ENCODE measurements at regions not wholly inside any gene's neighbourhood (a gene's known extent, or its start where the extent isn't known, plus 50 kb on each side); places are given as distances from the start of the nearest gene placed in this dataset.
"Not testable (repeated sequence)": the region's sequence is repeated elsewhere in the genome, so short reads cannot be mapped to it uniquely, and the experiment has no call there.

- H3K4me3 Mint-ChIP-seq; H3K4me1 Mint-ChIP-seq (ENCODE audit: low read depth); H3K27ac Mint-ChIP-seq; H3K9me3 Mint-ChIP-seq; H3K27me3 Mint-ChIP-seq; H3K36me3 Mint-ChIP-seq (ENCODE audit: low read depth): not testable (repeated sequence)
These were observed 814.8 kb downstream of the SEMA5A start for GRCh38 chr5:8731110-8731509.

GRCh38 chr5:8740595-8740994 is 805.3 kb downstream of the SEMA5A start:
- Mint-ChIP-seq H3K27me3 (no peaks in the 10 kb centered on the region), H3K9me3 (no peaks in the 10 kb centered on the region), H3K36me3 (ENCODE audit: low read depth) (no peaks in the 10 kb centered on the region), H3K4me3 (no peak overlapping the region), H3K27ac (no peak overlapping the region), H3K4me1 (ENCODE audit: low read depth) (no peaks in the 10 kb centered on the region)

- no peaks in the 10 kb centered on the region for H3K4me1 Mint-ChIP-seq (ENCODE audit: low read depth)
- no peaks in the 10 kb centered on the region for H3K27me3 Mint-ChIP-seq
- H3K9me3 Mint-ChIP-seq: peaks cover 7% of the 10 kb centered on the region
- H3K4me3 Mint-ChIP-seq: no peak overlapping the region
- no peak overlapping the region for H3K27ac Mint-ChIP-seq
- H3K36me3 Mint-ChIP-seq (ENCODE audit: low read depth): no peaks in the 10 kb centered on the region
These were observed 796.3 kb downstream of the SEMA5A start for GRCh38 chr5:8749556-8749955.

GRCh38 chr5:8750100-8750499 is 795.8 kb downstream of the SEMA5A start:
- H3K27ac Mint-ChIP-seq: no peak overlapping the region
- peaks cover 7% of the 10 kb centered on the region for H3K9me3 Mint-ChIP-seq
- no peak overlapping the region for H3K4me3 Mint-ChIP-seq
- no peaks in the 10 kb centered on the region for H3K36me3 Mint-ChIP-seq (ENCODE audit: low read depth)
- H3K4me1 Mint-ChIP-seq (ENCODE audit: low read depth): no peaks in the 10 kb centered on the region
- no peaks in the 10 kb centered on the region for H3K27me3 Mint-ChIP-seq

GRCh38 chr5:8751971-8752370 is 793.9 kb downstream of the SEMA5A start:
- no peaks in the 10 kb centered on the region for H3K4me1 Mint-ChIP-seq (ENCODE audit: low read depth)
- H3K9me3 Mint-ChIP-seq: peaks cover 13% of the 10 kb centered on the region
- H3K36me3 Mint-ChIP-seq (ENCODE audit: low read depth): no peaks in the 10 kb centered on the region
- H3K27ac Mint-ChIP-seq: no peak overlapping the region
- H3K4me3 Mint-ChIP-seq: no peak overlapping the region
- H3K27me3 Mint-ChIP-seq: no peaks in the 10 kb centered on the region

GRCh38 chr5:8752595-8752994 is 793.3 kb downstream of the SEMA5A start:
- Mint-ChIP-seq H3K4me3 (no peak overlapping the region), H3K27ac (no peak overlapping the region), H3K9me3 (peaks cover 16% of the 10 kb centered on the region)

GRCh38 chr5:8756498-8757084 is 789.3 kb downstream of the SEMA5A start:
- Mint-ChIP-seq H3K27me3 (no peaks in the 10 kb centered on the region), H3K27ac (no peak overlapping the region), H3K9me3 (peaks cover 10% of the 10 kb centered on the region), H3K36me3 (ENCODE audit: low read depth) (no peaks in the 10 kb centered on the region), H3K4me3 (no peak overlapping the region), H3K4me1 (ENCODE audit: low read depth) (no peaks in the 10 kb centered on the region)

More at GRCh38 chr5:8752595-8752994, 793.3 kb downstream of the SEMA5A start:
- Mint-ChIP-seq H3K4me1 (ENCODE audit: low read depth) (no peaks in the 10 kb centered on the region), H3K36me3 (ENCODE audit: low read depth) (no peaks in the 10 kb centered on the region), H3K27me3 (no peaks in the 10 kb centered on the region)

GRCh38 chr5:8765886-8766285 is 780.0 kb downstream of the SEMA5A start:
- Mint-ChIP-seq H3K9me3 (no peaks in the 10 kb centered on the region), H3K36me3 (ENCODE audit: low read depth) (no peaks in the 10 kb centered on the region), H3K4me3 (no peak overlapping the region), H3K4me1 (ENCODE audit: low read depth) (no peaks in the 10 kb centered on the region), H3K27me3 (no peaks in the 10 kb centered on the region), H3K27ac (no peak overlapping the region)

GRCh38 chr5:8766448-8766847 is 779.4 kb downstream of the SEMA5A start:
- H3K27me3 Mint-ChIP-seq: no peaks in the 10 kb centered on the region
- no peaks in the 10 kb centered on the region for H3K9me3 Mint-ChIP-seq
- no peaks in the 10 kb centered on the region for H3K4me1 Mint-ChIP-seq (ENCODE audit: low read depth)
- no peaks in the 10 kb centered on the region for H3K36me3 Mint-ChIP-seq (ENCODE audit: low read depth)
- no peak overlapping the region for H3K27ac Mint-ChIP-seq
- no peak overlapping the region for H3K4me3 Mint-ChIP-seq

GRCh38 chr5:8767111-8767510 is 778.8 kb downstream of the SEMA5A start:
- H3K9me3 Mint-ChIP-seq: no peaks in the 10 kb centered on the region
- H3K27me3 Mint-ChIP-seq: no peaks in the 10 kb centered on the region
- no peaks in the 10 kb centered on the region for H3K4me1 Mint-ChIP-seq (ENCODE audit: low read depth)
- H3K4me3 Mint-ChIP-seq: no peak overlapping the region
- no peaks in the 10 kb centered on the region for H3K36me3 Mint-ChIP-seq (ENCODE audit: low read depth)
- H3K27ac Mint-ChIP-seq: no peak overlapping the region

- Mint-ChIP-seq H3K27me3 (no peaks in the 10 kb centered on the region), H3K4me1 (ENCODE audit: low read depth) (no peaks in the 10 kb centered on the region), H3K9me3 (no peaks in the 10 kb centered on the region)
These were observed 778.1 kb downstream of the SEMA5A start for GRCh38 chr5:8767746-8768145.

GRCh38 chr5:8769631-8770030 is 776.2 kb downstream of the SEMA5A start:
- Mint-ChIP-seq H3K27me3 (no peaks in the 10 kb centered on the region), H3K27ac (no peak overlapping the region), H3K4me3 (no peak overlapping the region), H3K36me3 (ENCODE audit: low read depth) (no peaks in the 10 kb centered on the region), H3K9me3 (no peaks in the 10 kb centered on the region), H3K4me1 (ENCODE audit: low read depth) (no peaks in the 10 kb centered on the region)

More at GRCh38 chr5:8767746-8768145, 778.1 kb downstream of the SEMA5A start:
- Mint-ChIP-seq H3K27ac (no peak overlapping the region), H3K36me3 (ENCODE audit: low read depth) (no peaks in the 10 kb centered on the region), H3K4me3 (no peak overlapping the region)

GRCh38 chr5:8770431-8770830 is 775.4 kb downstream of the SEMA5A start:
- Mint-ChIP-seq H3K9me3 (no peaks in the 10 kb centered on the region), H3K36me3 (ENCODE audit: low read depth) (no peaks in the 10 kb centered on the region), H3K4me1 (ENCODE audit: low read depth) (no peaks in the 10 kb centered on the region), H3K4me3 (no peak overlapping the region), H3K27ac (no peak overlapping the region), H3K27me3 (no peaks in the 10 kb centered on the region)

- Mint-ChIP-seq H3K36me3 (ENCODE audit: low read depth) (no peaks in the 10 kb centered on the region), H3K27ac (no peak overlapping the region), H3K4me1 (ENCODE audit: low read depth) (no peaks in the 10 kb centered on the region), H3K27me3 (no peaks in the 10 kb centered on the region), H3K9me3 (peaks cover 6% of the 10 kb centered on the region), H3K4me3 (no peak overlapping the region)
These were observed 772.7 kb downstream of the SEMA5A start for GRCh38 chr5:8773046-8773615.

- no peaks in the 10 kb centered on the region for H3K36me3 Mint-ChIP-seq (ENCODE audit: low read depth)
- no peaks in the 10 kb centered on the region for H3K27me3 Mint-ChIP-seq
- H3K4me3 Mint-ChIP-seq: no peak overlapping the region
- H3K9me3 Mint-ChIP-seq: peaks cover 27% of the 10 kb centered on the region
- no peaks in the 10 kb centered on the region for H3K4me1 Mint-ChIP-seq (ENCODE audit: low read depth)
- H3K27ac Mint-ChIP-seq: no peak overlapping the region
These were observed 761.2 kb downstream of the SEMA5A start for GRCh38 chr5:8784692-8785091.

GRCh38 chr5:8788246-8788645 is 757.6 kb downstream of the SEMA5A start:
- Mint-ChIP-seq H3K27me3 (no peaks in the 10 kb centered on the region), H3K4me1 (ENCODE audit: low read depth) (no peaks in the 10 kb centered on the region), H3K36me3 (ENCODE audit: low read depth) (no peaks in the 10 kb centered on the region), H3K4me3 (no peak overlapping the region), H3K9me3 (peaks cover 20% of the 10 kb centered on the region), H3K27ac (no peak overlapping the region)

All from stimulated activated naive CD8-positive, alpha-beta T cell treated with anti-CD3 and anti-CD28 coated beads, Interleukin-15, Interleukin-2, amounts not matched to agents 100 ng/mL and 50 ng/mL, for 24 hours (primary cell).